AG04450 (cell line): ENCODE measurements at regions not wholly inside any gene's neighbourhood (a gene's known extent, or its start where the extent isn't known, plus 50 kb on each side); places are given as distances from the start of the nearest gene placed in this dataset. TPM values are rescaled to one million over a fixed set of nuclear protein-coding genes. Genes with fewer than 3 reads are reported as not detected.

ENCODE experiments used
- CTCF ChIA-PET: fragments of 300-600, 350-600 bp; formaldehyde crosslinking; extraction: SDS; loops from one replicate; lab custom pipeline; 2022; ENCODE audit warnings: antibody characterized with exemption, inconsistent platforms; lab: Charles Lee
- POLR2A ChIA-PET: fragments of 350-600 bp; formaldehyde crosslinking; extraction: SDS; loops from one replicate; lab custom pipeline; 2021; ENCODE audit warnings: antibody characterized with exemption, inconsistent platforms; lab: Yijun Ruan, JAX
- DNase-seq: peaks from one replicate; pipeline ENCODE4 v3.0.0-alpha.2; 2011; ENCODE audit warnings: low read depth, low spot score
- H3K27ac ChIP-seq: one replicate; pipeline ENCODE4 v1.5.1; 2012; ENCODE audit warnings: low read depth, low read length, control low read depth
- H3K27me3 ChIP-seq: one replicate; pipeline ENCODE4 v1.6.0; 2012; ENCODE audit warnings: low read length; ENCODE audit not compliant: control insufficient read depth, insufficient read depth
- H3K4me3 ChIP-seq: 2 replicates; pipeline ENCODE4 v1.5.1; 2011; ENCODE audit warnings: mild to moderate bottlenecking, low read depth, low read length, control low read depth
- H3K9me3 ChIP-seq: 2 replicates; pipeline ENCODE4 v1.5.1; 2012; ENCODE audit warnings: low read length; ENCODE audit not compliant: control insufficient read depth, insufficient read depth
- small RNA-seq: library from RNA; depleted of rRNA; stranded (forward); fragments of <200 nt; gene quantifications from one replicate; pipeline ENCODE3, GENCODE V24; 2012; ENCODE audit warnings: low read depth; ENCODE audit not compliant: insufficient read length
- TF ChIP-seq, protein P1 (sequence below): IDR thresholded peaks from 2 replicates; pipeline ENCODE4 v1.5.1; 2011; ENCODE audit warnings: low read depth, low read length, control low read depth, inconsistent platforms

GRCh38 chr5:120413686-120414085 is 50.4 kb upstream of the PRR16 start:
- CTCF ChIA-PET, result no interaction called here
- TF ChIP-seq, protein P1, sequence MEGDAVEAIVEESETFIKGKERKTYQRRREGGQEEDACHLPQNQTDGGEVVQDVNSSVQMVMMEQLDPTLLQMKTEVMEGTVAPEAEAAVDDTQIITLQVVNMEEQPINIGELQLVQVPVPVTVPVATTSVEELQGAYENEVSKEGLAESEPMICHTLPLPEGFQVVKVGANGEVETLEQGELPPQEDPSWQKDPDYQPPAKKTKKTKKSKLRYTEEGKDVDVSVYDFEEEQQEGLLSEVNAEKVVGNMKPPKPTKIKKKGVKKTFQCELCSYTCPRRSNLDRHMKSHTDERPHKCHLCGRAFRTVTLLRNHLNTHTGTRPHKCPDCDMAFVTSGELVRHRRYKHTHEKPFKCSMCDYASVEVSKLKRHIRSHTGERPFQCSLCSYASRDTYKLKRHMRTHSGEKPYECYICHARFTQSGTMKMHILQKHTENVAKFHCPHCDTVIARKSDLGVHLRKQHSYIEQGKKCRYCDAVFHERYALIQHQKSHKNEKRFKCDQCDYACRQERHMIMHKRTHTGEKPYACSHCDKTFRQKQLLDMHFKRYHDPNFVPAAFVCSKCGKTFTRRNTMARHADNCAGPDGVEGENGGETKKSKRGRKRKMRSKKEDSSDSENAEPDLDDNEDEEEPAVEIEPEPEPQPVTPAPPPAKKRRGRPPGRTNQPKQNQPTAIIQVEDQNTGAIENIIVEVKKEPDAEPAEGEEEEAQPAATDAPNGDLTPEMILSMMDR, result no peak
- POLR2A ChIA-PET, result no interaction called here
- Histone ChIP-seq H3K27me3 (no peaks in the 10 kb centered on the region), H3K9me3 (peaks cover 5% of the 10 kb centered on the region; the same call in 1 of the 2 replicates), H3K27ac (no peak overlapping the region), H3K4me3 (no peak overlapping the region)
- DNase-seq, result no peak

Small RNAs in the stretch of these regions (small RNA-seq; reads per million reads assigned to genes)
- gene RNU6-718P, result not detected
